HCT116 (cell line): ENCODE measurements at regions not wholly inside any gene's neighbourhood (a gene's known extent, or its start where the extent isn't known, plus 50 kb on each side); places are given as distances from the start of the nearest gene placed in this dataset.

Source experiments
- EZH2 ChIP-seq: fragments of 200-600 bp; sonication (generic); IDR thresholded peaks from 2 replicates; pipeline ENCODE4 v1.6.1; 2017; ENCODE audit warnings: antibody characterized with exemption, mixed run types
- POLR2A ChIP-seq: IDR thresholded peaks from 2 replicates; pipeline ENCODE4 v1.7.0; 2011; ENCODE audit warnings: borderline replicate concordance; ENCODE audit not compliant: insufficient read depth, insufficient read length; ENCODE audit errors: extremely low read depth
- POLR2AphosphoS5 ChIP-seq: IDR thresholded peaks from 2 replicates; pipeline ENCODE4 v1.6.1; 2011; ENCODE audit warnings: mild to moderate bottlenecking, low read depth, low read length, moderate library complexity

- TF ChIP-seq EZH2 (no peak), POLR2A (no peak), POLR2AphosphoS5 (no peak)
Observed at GRCh38 chr16:64711026-64711425, 410.8 kb downstream of the CDH11 start.
